Endothelial cell of umbilical vein (primary cell): ENCODE measurements at regions not wholly inside any gene's neighbourhood (a gene's known extent, or its start where the extent isn't known, plus 50 kb on each side); places are given as distances from the start of the nearest gene placed in this dataset.

ENCODE experiments used
- BruUV-seq: library from RNA; stranded (reverse); fragments of 400-500 nt; replicated peaks from 2 replicates; lab custom pipeline; 2021; lab: Mats Ljungman, UMichigan
- CTCF ChIA-PET: fragments of 300-600, 350-600 bp; sonication (Branson Sonifier 250); formaldehyde crosslinking; loops from one replicate; lab custom pipeline; 2021; ENCODE audit warnings: antibody characterized with exemption, inconsistent platforms; lab: Charles Lee
- POLR2A ChIA-PET: fragments of 300-600, 350-600 bp; sonication (Branson Sonifier 250); formaldehyde crosslinking; loops from one replicate; lab custom pipeline; 2021; ENCODE audit warnings: antibody characterized with exemption, inconsistent platforms; lab: Charles Lee
- DNase-seq: peaks from one replicate; pipeline ENCODE4 v3.0.0-alpha.2; 2011; ENCODE audit warnings: low read depth, low spot score
- FAIRE-seq: peaks from 2 replicates; lab custom pipeline; 2011; peaks lifted over from hg19 to GRCh38; lab: Jason Lieb, UNC
- H2AFZ ChIP-seq: 2 replicates; pipeline ENCODE4 v1.6.0; 2012; ENCODE audit warnings: low read depth, low read length, control low read depth, inconsistent platforms
- H3K27ac ChIP-seq: 2 replicates; pipeline ENCODE4 v1.5.1; 2011; ENCODE audit warnings: low read depth, mild to moderate bottlenecking, control low read depth, low read length, moderate library complexity; ENCODE audit not compliant: insufficient read depth
- H3K27me3 ChIP-seq, 2 experiments: 2 replicates each; pipeline versions ENCODE4 v1.6.0 to v1.6.1; 2011; ENCODE audit warnings: low read length in 2 of 2, mixed read lengths in 1 of 2; ENCODE audit not compliant: control insufficient read depth in 2 of 2, insufficient read depth in 2 of 2
- H3K36me3 ChIP-seq, 2 experiments: 2 replicates in 1 of 2; 3 replicates in 1 of 2; pipeline ENCODE4 v1.5.1; 2011; ENCODE audit warnings: low read length in 2 of 2, mild to moderate bottlenecking in 1 of 2, moderate library complexity in 1 of 2; ENCODE audit not compliant: control insufficient read depth in 2 of 2, insufficient read depth in 2 of 2; ENCODE audit errors: extremely low read depth in 1 of 2
- H3K4me1 ChIP-seq: 3 replicates; pipeline ENCODE4 v1.5.1; 2011; ENCODE audit warnings: mild to moderate bottlenecking, low read length; ENCODE audit not compliant: control insufficient read depth, insufficient read depth; ENCODE audit errors: extremely low read depth
- H3K4me2 ChIP-seq: 2 replicates; pipeline ENCODE4 v1.6.1; 2011; ENCODE audit warnings: low read length, control low read depth, mixed read lengths; ENCODE audit not compliant: insufficient read depth
- H3K4me3 ChIP-seq, 3 experiments: fragments of 200-600 bp in 1 of 3; sonication (generic), shearing (Covaris generic) in 1 of 3; replicated peaks in 1 of 3; 2 replicates each; pipeline ENCODE4 v1.5.1; 2011 to 2016; ENCODE audit warnings: control low read depth in 3 of 3, low read length in 3 of 3, mild to moderate bottlenecking in 2 of 3, inconsistent platforms in 1 of 3, low read depth in 1 of 3, moderate library complexity in 1 of 3; ENCODE audit not compliant: insufficient read depth in 1 of 3
- H3K79me2 ChIP-seq: 2 replicates; pipeline ENCODE4 v1.6.0; 2012; ENCODE audit warnings: low read length, inconsistent platforms; ENCODE audit not compliant: control insufficient read depth, insufficient read depth
- H3K9ac ChIP-seq: replicated peaks from 2 replicates; pipeline ENCODE3; 2011; ENCODE audit warnings: low read length, control low read depth; ENCODE audit not compliant: insufficient read depth; ENCODE audit errors: extremely low read depth
- H3K9me1 ChIP-seq: replicated peaks from 3 replicates; pipeline ENCODE4 v1.6.0; 2011; ENCODE audit warnings: mild to moderate bottlenecking, low read length; ENCODE audit not compliant: control insufficient read depth, insufficient read depth; ENCODE audit errors: extremely low read depth
- H3K9me3 ChIP-seq: replicated peaks from 2 replicates; pipeline ENCODE4 v1.5.1; 2012; ENCODE audit warnings: low read length, inconsistent platforms; ENCODE audit not compliant: control insufficient read depth, insufficient read depth
- H4K20me1 ChIP-seq: replicated peaks from 2 replicates; pipeline ENCODE3; 2011; ENCODE audit warnings: mild to moderate bottlenecking, low read length; ENCODE audit not compliant: control insufficient read depth, insufficient read depth; ENCODE audit errors: extremely low read depth
- CTCF ChIP-seq, 2 donors: IDR thresholded peaks; 1 replicate in 1 of 2; 2 replicates in 1 of 2; pipeline ENCODE4 v1.5.1; 2011; ENCODE audit warnings: low read length in 2 of 2, mild to moderate bottlenecking in 2 of 2, moderate library complexity in 2 of 2, control low read depth in 1 of 2, inconsistent platforms in 1 of 2, low read depth in 1 of 2; ENCODE audit not compliant: insufficient read depth in 1 of 2; ENCODE audit errors: extremely low read depth in 1 of 2
- EZH2 ChIP-seq: IDR thresholded peaks from 2 replicates; pipeline ENCODE4 v1.6.1; 2012; ENCODE audit warnings: borderline replicate concordance, low read depth, mild to moderate bottlenecking, moderate library complexity, low read length, inconsistent platforms; ENCODE audit not compliant: severe bottlenecking
- FOS ChIP-seq: IDR thresholded peaks from 2 replicates; pipeline ENCODE4 v1.6.1; 2011; ENCODE audit warnings: mild to moderate bottlenecking, low read length, moderate library complexity, borderline replicate concordance; ENCODE audit not compliant: insufficient read depth
- GATA2 ChIP-seq: IDR thresholded peaks from 2 replicates; pipeline ENCODE4 v1.7.0; 2011; ENCODE audit warnings: low read depth, mild to moderate bottlenecking, moderate library complexity, mixed read lengths, low read length; ENCODE audit not compliant: insufficient read length, insufficient read depth
- JUN ChIP-seq: IDR thresholded peaks from 2 replicates; pipeline ENCODE4 v1.6.1; 2011; ENCODE audit warnings: borderline replicate concordance, low read depth; ENCODE audit not compliant: insufficient read length, insufficient read depth
- MAX ChIP-seq: IDR thresholded peaks from 2 replicates; pipeline ENCODE4 v1.6.1; 2011; ENCODE audit not compliant: insufficient read depth, insufficient read length
- MYC ChIP-seq: IDR thresholded peaks from one replicate; pipeline ENCODE4 v1.6.1; 2011; ENCODE audit warnings: mild to moderate bottlenecking, low read depth, low read length
- POLR2A ChIP-seq: IDR thresholded peaks from 2 replicates; pipeline ENCODE4 v1.6.1; 2012; ENCODE audit warnings: low read depth, mild to moderate bottlenecking, control low read depth, low read length
- POLR2AphosphoS5 ChIP-seq: IDR thresholded peaks from 2 replicates; pipeline ENCODE4 v1.6.1; 2012; ENCODE audit warnings: low read depth, mild to moderate bottlenecking, control low read depth, low read length, moderate library complexity; ENCODE audit not compliant: insufficient read depth
- dilution Hi-C: fragments of 300-500 bp; cut with MboI; formaldehyde crosslinking; loops from one replicate; pipeline ENCODE4 v1.15.0; 2019; ENCODE audit warnings: low sequenced_read_pairs; ENCODE audit not compliant: extremely low pct_ligation_motif_present
- intact Hi-C: fragments of 100-400 bp; cut with micrococcal nuclease; formaldehyde crosslinking; loops from one replicate; pipeline ENCODE4 v1.10.0; 2022

- Histone ChIP-seq H3K9ac (no peak overlapping the region), H3K79me2 (no peaks in the 10 kb centered on the region), H3K9me1 (no peaks in the 10 kb centered on the region), H3K27ac (no peak overlapping the region), H3K4me1 (no peaks in the 10 kb centered on the region), H3K4me2 (no peak overlapping the region), H3K9me3 (no peaks in the 10 kb centered on the region), H4K20me1 (no peaks in the 10 kb centered on the region), H3K36me3 (no peaks in the 10 kb centered on the region), H3K27me3 (no peaks in the 10 kb centered on the region), H2AFZ (no peak overlapping the region), H3K4me3 (no peak overlapping the region)
- CTCF ChIA-PET, result no interaction called here
- FAIRE-seq (no peak), DNase-seq (no peak)
- TF ChIP-seq GATA2, result no peak
- intact Hi-C loops (no loop called here), dilution Hi-C loops (no loop called here)
- POLR2A ChIA-PET, result no interaction called here
- no TSS peak for BruUV-seq
Measured at GRCh38 chr7:159197066-159197975, 52.7 kb upstream of the VIPR2 start.

- dilution Hi-C loops, result no loop called here
- FAIRE-seq, result no peak
Measured at GRCh38 chr7:159196584-159196983, 51.9 kb upstream of the VIPR2 start.

More at GRCh38 chr7:159196584-159196983, 51.9 kb upstream of the VIPR2 start:
- no peak for TF ChIP-seq FOS
- TF ChIP-seq CTCF (IDR thresholded peaks at IDR 0.05; ENCODE audit: extremely low read depth in 1 of 2, insufficient read depth in 1 of 2, low read depth in 1 of 2, low read length in 2 of 2), result no peak
- no peak for TF ChIP-seq EZH2
- no peak for TF ChIP-seq JUN
- TF ChIP-seq GATA2, result no peak
- TF ChIP-seq MAX, result no peak
- no peak for TF ChIP-seq POLR2A
- TF ChIP-seq POLR2AphosphoS5, result no peak
- no peak for TF ChIP-seq MYC
- Histone ChIP-seq H3K9me3 (no peaks in the 10 kb centered on the region), H3K9me1 (no peaks in the 10 kb centered on the region), H3K4me1 (no peaks in the 10 kb centered on the region), H3K4me2 (no peak overlapping the region), H3K27me3 (no peaks in the 10 kb centered on the region), H2AFZ (no peak overlapping the region), H3K79me2 (no peaks in the 10 kb centered on the region), H4K20me1 (no peaks in the 10 kb centered on the region), H3K9ac (no peak overlapping the region), H3K36me3 (no peaks in the 10 kb centered on the region), H3K4me3 (no peak overlapping the region), H3K27ac (no peak overlapping the region)
- intact Hi-C loops, result no loop called here
- no TSS peak for BruUV-seq
- ChIA-PET CTCF (no interaction called here), POLR2A (no interaction called here)
- no peak for DNase-seq
